GM12878 (cell line): ENCODE measurements at regions not wholly inside any gene's neighbourhood (a gene's known extent, or its start where the extent isn't known, plus 50 kb on each side); places are given as distances from the start of the nearest gene placed in this dataset.

Source experiments
- ATAC-seq: fragments of 200-7000 bp; cut with Tn5 transposase; 3 replicates; pipeline ENCODE4 v1.9.1; 2020; ENCODE audit warnings: mild to moderate bottlenecking, moderate library complexity
- BruUV-seq: library from RNA; stranded (reverse); fragments of 400-500 nt; replicated peaks from 2 replicates; lab custom pipeline; 2021; lab: Mats Ljungman, UMichigan
- CTCF ChIA-PET: fragments of 300-600 bp; sonication (Branson Sonifier 250); formaldehyde crosslinking; extraction: SDS; loops from one replicate; lab custom pipeline; 2021; ENCODE audit warnings: inconsistent platforms; lab: Yijun Ruan, JAX
- POLR2A ChIA-PET: fragments of 350-600 bp; formaldehyde crosslinking; extraction: SDS; loops from one replicate; lab custom pipeline; 2021; ENCODE audit warnings: inconsistent platforms; lab: Charles Lee
- RAD21 ChIA-PET: fragments of 300-600 bp; sonication (Branson Sonifier 250); formaldehyde crosslinking; loops from one replicate; lab custom pipeline; 2023; ENCODE audit warnings: antibody characterized with exemption; ENCODE audit not compliant: unreplicated experiment; lab: Charles Lee
- SMC1A ChIA-PET: fragments of 300-600 bp; sonication (Branson Sonifier 250); formaldehyde crosslinking; loops from one replicate; lab custom pipeline; 2023; ENCODE audit not compliant: unreplicated experiment, uncharacterized antibody; lab: Charles Lee
- DNase-seq: peaks from one replicate; pipeline ENCODE4 v3.0.0-alpha.2; 2011; ENCODE audit warnings: low read depth, low spot score
- FAIRE-seq: peaks from 3 replicates; lab custom pipeline; 2011; peaks lifted over from hg19 to GRCh38; lab: Jason Lieb, UNC
- H2AFZ ChIP-seq: 2 replicates; pipeline ENCODE4 v1.6.0; 2011; ENCODE audit warnings: low read depth, low read length, control low read depth; ENCODE audit not compliant: control insufficient read depth
- H3K27ac ChIP-seq: 2 replicates; pipeline ENCODE4 v1.5.1; 2011; ENCODE audit warnings: control low read depth; ENCODE audit not compliant: control insufficient read depth, insufficient read depth
- H3K27me3 ChIP-seq, 2 experiments: replicated peaks in 1 of 2; 2 replicates each; pipeline versions ENCODE4 v1.6.0 to v1.6.1; 2011; ENCODE audit warnings: low read length in 1 of 2; ENCODE audit not compliant: control insufficient read depth in 2 of 2, insufficient read depth in 2 of 2
- H3K36me3 ChIP-seq, 2 experiments: 2 replicates each; pipeline ENCODE4 v1.5.1; 2011; ENCODE audit warnings: low read length in 1 of 2; ENCODE audit not compliant: control insufficient read depth in 2 of 2, insufficient read depth in 2 of 2
- H3K4me1 ChIP-seq: 2 replicates; pipeline ENCODE4 v1.6.1; 2011; ENCODE audit warnings: mild to moderate bottlenecking, low read length, moderate library complexity, mixed read lengths; ENCODE audit not compliant: control insufficient read depth, insufficient read depth
- H3K4me2 ChIP-seq: 2 replicates; pipeline ENCODE4 v1.6.0; 2011; ENCODE audit warnings: control low read depth; ENCODE audit not compliant: control insufficient read depth, insufficient read depth
- H3K4me3 ChIP-seq: fragments of 200-600 bp; sonication (generic); 2 replicates; pipeline ENCODE4 v1.5.1; 2016
- H3K79me2 ChIP-seq: 2 replicates; pipeline ENCODE4 v1.6.0; 2011; ENCODE audit warnings: low read length; ENCODE audit not compliant: control insufficient read depth, insufficient read depth
- H3K9ac ChIP-seq: 2 replicates; pipeline ENCODE4 v1.8.0; 2011; ENCODE audit warnings: low read length, control low read depth, mixed read lengths; ENCODE audit not compliant: control insufficient read depth, insufficient read depth
- H3K9me3 ChIP-seq: replicated peaks from 3 replicates; pipeline ENCODE4 v1.5.1; 2011; ENCODE audit warnings: mild to moderate bottlenecking, low read length; ENCODE audit not compliant: control insufficient read depth, insufficient read depth
- H4K20me1 ChIP-seq: 2 replicates; pipeline ENCODE4 v1.6.0; 2011; ENCODE audit not compliant: control insufficient read depth, insufficient read depth
- ASH2L ChIP-seq: fragments of 300-600, 200-600 bp; sonication (generic); IDR thresholded peaks from 2 replicates; pipeline ENCODE4 v1.6.1; 2017; ENCODE audit warnings: low read depth, mild to moderate bottlenecking, borderline replicate concordance
- FOXK2 ChIP-seq: fragments of 450-650 bp; IDR thresholded peaks from 2 replicates; pipeline ENCODE4 v1.6.1; 2017; ENCODE audit warnings: mild to moderate bottlenecking, moderate library complexity
- GABPA ChIP-seq: IDR thresholded peaks from 2 replicates; pipeline ENCODE4 v1.6.1; 2014; ENCODE audit warnings: antibody characterized with exemption, low read depth, mild to moderate bottlenecking, inconsistent platforms
- KAT2A ChIP-seq: conservative IDR thresholded peaks from 2 replicates; pipeline ENCODE4 v1.6.1; 2011; ENCODE audit warnings: low read depth, low read length; ENCODE audit not compliant: control insufficient read depth
- NRF1 ChIP-seq: conservative IDR thresholded peaks from 2 replicates; pipeline ENCODE4 v1.6.1; 2011; ENCODE audit warnings: mild to moderate bottlenecking, low read depth, low read length, improper control_type of control experiment
- RB1 ChIP-seq: fragments of 450-650 bp; formaldehyde crosslinking; IDR thresholded peaks from 2 replicates; pipeline ENCODE4 v1.6.1; 2017; ENCODE audit warnings: mild to moderate bottlenecking, borderline replicate concordance
- RUNX3 ChIP-seq: IDR thresholded peaks from 2 replicates; pipeline ENCODE4 v1.6.1; 2012; ENCODE audit warnings: low read length, inconsistent platforms
- ZBED1 ChIP-seq: IDR thresholded peaks from 2 replicates; pipeline ENCODE4 v1.6.1; 2016; ENCODE audit warnings: borderline replicate concordance
- ZNF622 ChIP-seq: fragments of 450-650 bp; IDR thresholded peaks from 2 replicates; pipeline ENCODE4 v1.6.1; 2017; ENCODE audit warnings: mild to moderate bottlenecking, inconsistent platforms
- WGBS: methylation state at CpG from one replicate; pipeline ENCODE4 v1.1.6; 2016; ENCODE audit warnings: low lambda C conversion rate; ENCODE audit not compliant: insufficient replicate concordance, insufficient coverage; ENCODE audit errors: missing lambda C conversion rate; 5-methylcytosine and 5-hydroxymethylcytosine counted together
- in situ Hi-C: fragments of 300-500 bp; cut with MboI; formaldehyde crosslinking; loops from 9 replicates; pipeline ENCODE4 v1.14.3; 2018; ENCODE audit warnings: mixed read lengths
- intact Hi-C: fragments of 100-400 bp; cut with micrococcal nuclease; formaldehyde crosslinking; loops from one replicate; pipeline ENCODE4 v1.14.2; 2022; ENCODE audit not compliant: unreplicated experiment
- TF ChIP-seq, protein P1 (sequence below): fragments of 450-650 bp; IDR thresholded peaks from 2 replicates; pipeline ENCODE4 v1.6.1; 2017; ENCODE audit warnings: antibody characterized with exemption, mild to moderate bottlenecking, moderate library complexity
- TF ChIP-seq, protein P2 (sequence below): fragments of 450-650 bp; formaldehyde crosslinking; IDR thresholded peaks from 2 replicates; pipeline ENCODE4 v1.5.0; 2022; ENCODE audit warnings: mild to moderate bottlenecking, missing genetic modification characterization
- TF ChIP-seq, protein P3 (sequence below): IDR thresholded peaks from 2 replicates; pipeline ENCODE4 v1.6.1; 2011; ENCODE audit warnings: mild to moderate bottlenecking, low read depth, low read length, moderate library complexity; ENCODE audit not compliant: insufficient replicate concordance
- TF ChIP-seq, protein P4 (sequence below): fragments of 450-650 bp; IDR thresholded peaks from 2 replicates; pipeline ENCODE4 v1.6.1; 2018; ENCODE audit warnings: borderline replicate concordance, mild to moderate bottlenecking; ENCODE audit not compliant: partially characterized antibody

DNA sequence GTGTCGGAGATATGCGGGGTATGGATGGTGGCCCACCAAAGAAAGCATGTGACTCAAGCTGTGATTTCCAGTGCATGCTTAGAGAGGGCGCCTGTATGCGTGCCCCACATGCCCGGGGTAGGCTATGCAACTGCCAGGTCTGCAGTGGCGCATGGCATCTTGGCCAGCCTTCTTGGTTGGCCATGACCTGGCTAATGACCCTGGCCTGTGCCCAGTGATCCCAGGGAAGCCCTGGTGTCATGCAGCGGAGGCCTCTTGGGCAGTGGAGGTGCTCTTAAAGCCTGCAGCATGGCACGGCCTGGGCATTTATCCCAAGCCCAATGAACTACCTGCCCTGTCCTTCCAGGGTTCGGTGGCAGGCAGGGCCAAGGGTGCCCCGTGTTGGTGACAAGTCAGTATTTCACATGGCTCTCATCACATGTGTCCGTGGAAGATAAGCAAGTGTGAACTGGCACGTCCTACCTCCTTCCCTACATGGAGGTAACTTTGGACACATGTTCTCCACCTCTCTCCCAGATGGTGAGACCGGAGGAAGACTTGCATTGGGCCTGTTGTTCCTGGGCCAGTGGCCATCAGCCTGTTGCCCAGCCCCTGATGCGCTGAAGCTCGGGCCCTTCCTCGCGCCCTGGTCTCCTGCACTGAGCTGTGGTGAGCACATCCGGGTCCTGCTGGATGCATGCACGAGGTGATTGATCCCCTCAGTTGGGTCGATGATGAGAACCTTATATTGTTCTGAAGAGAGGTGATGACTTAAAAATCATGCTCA lies 192.0 kb downstream of the UBE3A start:
- H3K36me3 ChIP-seq, result no peaks in the 10 kb centered on the region
- SMC1A ChIA-PET, result no interaction called here
- intact Hi-C loops (no loop called here), in situ Hi-C loops (no loop called here)
- H3K79me2 ChIP-seq, result no peaks in the 10 kb centered on the region
- H3K4me2 ChIP-seq, result no peak overlapping the region
- no peaks in the 10 kb centered on the region for H3K4me1 ChIP-seq
- H3K9me3 ChIP-seq, result no peaks in the 10 kb centered on the region; the same call in 2 of the 3 replicates
- no peaks in the 10 kb centered on the region for H3K27me3 ChIP-seq
- RAD21 ChIA-PET, result no interaction called here
- no peak overlapping the region for H3K4me3 ChIP-seq
- BruUV-seq, result no TSS peak
- H2AFZ ChIP-seq, result no peak overlapping the region
- CTCF ChIA-PET, result no interaction called here
- no peak for FAIRE-seq
- WGBS, result 50% methylated on average over 20 of the region's 20 CpGs
- no peak for ATAC-seq
- POLR2A ChIA-PET, result no interaction called here
- H3K9ac ChIP-seq, result no peak overlapping the region
- no peaks in the 10 kb centered on the region for H4K20me1 ChIP-seq
- no peak for DNase-seq
- no peak overlapping the region for H3K27ac ChIP-seq
- TF ChIP-seq ZBED1 (no peak), RB1 (no peak), FOXK2 (no peak), KAT2A (no peak), GABPA (no peak), ZNF622 (no peak), RUNX3 (no peak), ASH2L (no peak), NRF1 (no peak)
- TF ChIP-seq, protein P1, sequence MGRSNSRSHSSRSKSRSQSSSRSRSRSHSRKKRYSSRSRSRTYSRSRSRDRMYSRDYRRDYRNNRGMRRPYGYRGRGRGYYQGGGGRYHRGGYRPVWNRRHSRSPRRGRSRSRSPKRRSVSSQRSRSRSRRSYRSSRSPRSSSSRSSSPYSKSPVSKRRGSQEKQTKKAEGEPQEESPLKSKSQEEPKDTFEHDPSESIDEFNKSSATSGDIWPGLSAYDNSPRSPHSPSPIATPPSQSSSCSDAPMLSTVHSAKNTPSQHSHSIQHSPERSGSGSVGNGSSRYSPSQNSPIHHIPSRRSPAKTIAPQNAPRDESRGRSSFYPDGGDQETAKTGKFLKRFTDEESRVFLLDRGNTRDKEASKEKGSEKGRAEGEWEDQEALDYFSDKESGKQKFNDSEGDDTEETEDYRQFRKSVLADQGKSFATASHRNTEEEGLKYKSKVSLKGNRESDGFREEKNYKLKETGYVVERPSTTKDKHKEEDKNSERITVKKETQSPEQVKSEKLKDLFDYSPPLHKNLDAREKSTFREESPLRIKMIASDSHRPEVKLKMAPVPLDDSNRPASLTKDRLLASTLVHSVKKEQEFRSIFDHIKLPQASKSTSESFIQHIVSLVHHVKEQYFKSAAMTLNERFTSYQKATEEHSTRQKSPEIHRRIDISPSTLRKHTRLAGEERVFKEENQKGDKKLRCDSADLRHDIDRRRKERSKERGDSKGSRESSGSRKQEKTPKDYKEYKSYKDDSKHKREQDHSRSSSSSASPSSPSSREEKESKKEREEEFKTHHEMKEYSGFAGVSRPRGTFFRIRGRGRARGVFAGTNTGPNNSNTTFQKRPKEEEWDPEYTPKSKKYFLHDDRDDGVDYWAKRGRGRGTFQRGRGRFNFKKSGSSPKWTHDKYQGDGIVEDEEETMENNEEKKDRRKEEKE, result no peak
- TF ChIP-seq, protein P2, sequence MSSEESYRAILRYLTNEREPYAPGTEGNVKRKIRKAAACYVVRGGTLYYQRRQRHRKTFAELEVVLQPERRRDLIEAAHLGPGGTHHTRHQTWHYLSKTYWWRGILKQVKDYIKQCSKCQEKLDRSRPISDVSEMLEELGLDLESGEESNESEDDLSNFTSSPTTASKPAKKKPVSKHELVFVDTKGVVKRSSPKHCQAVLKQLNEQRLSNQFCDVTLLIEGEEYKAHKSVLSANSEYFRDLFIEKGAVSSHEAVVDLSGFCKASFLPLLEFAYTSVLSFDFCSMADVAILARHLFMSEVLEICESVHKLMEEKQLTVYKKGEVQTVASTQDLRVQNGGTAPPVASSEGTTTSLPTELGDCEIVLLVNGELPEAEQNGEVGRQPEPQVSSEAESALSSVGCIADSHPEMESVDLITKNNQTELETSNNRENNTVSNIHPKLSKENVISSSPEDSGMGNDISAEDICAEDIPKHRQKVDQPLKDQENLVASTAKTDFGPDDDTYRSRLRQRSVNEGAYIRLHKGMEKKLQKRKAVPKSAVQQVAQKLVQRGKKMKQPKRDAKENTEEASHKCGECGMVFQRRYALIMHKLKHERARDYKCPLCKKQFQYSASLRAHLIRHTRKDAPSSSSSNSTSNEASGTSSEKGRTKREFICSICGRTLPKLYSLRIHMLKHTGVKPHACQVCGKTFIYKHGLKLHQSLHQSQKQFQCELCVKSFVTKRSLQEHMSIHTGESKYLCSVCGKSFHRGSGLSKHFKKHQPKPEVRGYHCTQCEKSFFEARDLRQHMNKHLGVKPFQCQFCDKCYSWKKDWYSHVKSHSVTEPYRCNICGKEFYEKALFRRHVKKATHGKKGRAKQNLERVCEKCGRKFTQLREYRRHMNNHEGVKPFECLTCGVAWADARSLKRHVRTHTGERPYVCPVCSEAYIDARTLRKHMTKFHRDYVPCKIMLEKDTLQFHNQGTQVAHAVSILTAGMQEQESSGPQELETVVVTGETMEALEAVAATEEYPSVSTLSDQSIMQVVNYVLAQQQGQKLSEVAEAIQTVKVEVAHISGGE (CRISPR knock-in tag), result no peak
- TF ChIP-seq, protein P3, sequence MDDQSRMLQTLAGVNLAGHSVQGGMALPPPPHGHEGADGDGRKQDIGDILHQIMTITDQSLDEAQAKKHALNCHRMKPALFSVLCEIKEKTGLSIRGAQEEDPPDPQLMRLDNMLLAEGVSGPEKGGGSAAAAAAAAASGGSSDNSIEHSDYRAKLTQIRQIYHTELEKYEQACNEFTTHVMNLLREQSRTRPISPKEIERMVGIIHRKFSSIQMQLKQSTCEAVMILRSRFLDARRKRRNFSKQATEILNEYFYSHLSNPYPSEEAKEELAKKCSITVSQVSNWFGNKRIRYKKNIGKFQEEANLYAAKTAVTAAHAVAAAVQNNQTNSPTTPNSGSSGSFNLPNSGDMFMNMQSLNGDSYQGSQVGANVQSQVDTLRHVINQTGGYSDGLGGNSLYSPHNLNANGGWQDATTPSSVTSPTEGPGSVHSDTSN, result no peak
- TF ChIP-seq, protein P4, sequence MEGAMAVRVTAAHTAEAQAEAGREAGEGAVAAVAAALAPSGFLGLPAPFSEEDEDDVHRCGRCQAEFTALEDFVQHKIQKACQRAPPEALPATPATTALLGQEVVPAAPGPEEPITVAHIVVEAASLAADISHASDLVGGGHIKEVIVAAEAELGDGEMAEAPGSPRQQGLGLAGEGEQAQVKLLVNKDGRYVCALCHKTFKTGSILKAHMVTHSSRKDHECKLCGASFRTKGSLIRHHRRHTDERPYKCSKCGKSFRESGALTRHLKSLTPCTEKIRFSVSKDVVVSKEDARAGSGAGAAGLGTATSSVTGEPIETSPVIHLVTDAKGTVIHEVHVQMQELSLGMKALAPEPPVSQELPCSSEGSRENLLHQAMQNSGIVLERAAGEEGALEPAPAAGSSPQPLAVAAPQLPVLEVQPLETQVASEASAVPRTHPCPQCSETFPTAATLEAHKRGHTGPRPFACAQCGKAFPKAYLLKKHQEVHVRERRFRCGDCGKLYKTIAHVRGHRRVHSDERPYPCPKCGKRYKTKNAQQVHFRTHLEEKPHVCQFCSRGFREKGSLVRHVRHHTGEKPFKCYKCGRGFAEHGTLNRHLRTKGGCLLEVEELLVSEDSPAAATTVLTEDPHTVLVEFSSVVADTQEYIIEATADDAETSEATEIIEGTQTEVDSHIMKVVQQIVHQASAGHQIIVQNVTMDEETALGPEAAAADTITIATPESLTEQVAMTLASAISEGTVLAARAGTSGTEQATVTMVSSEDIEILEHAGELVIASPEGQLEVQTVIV, result no peak
